ENCODE measurements at regions not wholly inside any gene's neighbourhood (a gene's known extent, or its start where the extent isn't known, plus 50 kb on each side); places are given as distances from the start of the nearest gene placed in this dataset.

- 90 to 93% methylated on average over 1 of the region's 1 CpG for WGBS, 2 donors
- no peak overlapping the region for H3K4me3 ChIP-seq (ENCODE audit: low read depth, poor library complexity, severe bottlenecking)
- no peak for TF ChIP-seq POLR2A (IDR thresholded peaks at IDR 0.05)
- TF ChIP-seq CTCF (IDR thresholded peaks at IDR 0.05), result no peak
- DNase-seq (ENCODE audit: low spot score in 2 of 2), result no peak
- intact Hi-C loops (cut with DNase I; ENCODE audit: low total_unique reads), result no loop called here
These were observed 1089.9 kb upstream of the SLC39A10 start for GRCh38 chr2:194566907-194567660.

GRCh38 chr2:194564422-194564821, 1092.6 kb upstream of the SLC39A10 start:
- no peak for DNase-seq (ENCODE audit: low spot score in 2 of 2)
- H3K4me3 ChIP-seq (ENCODE audit: low read depth, poor library complexity, severe bottlenecking), result no peak overlapping the region
- intact Hi-C loops (cut with DNase I; ENCODE audit: low total_unique reads), result no loop called here
- TF ChIP-seq POLR2A (IDR thresholded peaks at IDR 0.05) (no peak), CTCF (IDR thresholded peaks at IDR 0.05) (no peak)
- WGBS, 2 donors, result 29 to 30% methylated on average over 2 of the region's 2 CpGs

- intact Hi-C loops (cut with DNase I; ENCODE audit: low total_unique reads), result no loop called here
- TF ChIP-seq CTCF (IDR thresholded peaks at IDR 0.05) (no peak), POLR2A (IDR thresholded peaks at IDR 0.05) (no peak)
- no peak for DNase-seq (ENCODE audit: low spot score in 2 of 2)
- no peak overlapping the region for H3K4me3 ChIP-seq (ENCODE audit: low read depth, poor library complexity, severe bottlenecking)
- WGBS, 2 donors, result 82 to 86% methylated on average over 2 of the region's 2 CpGs
These were observed 1094.7 kb upstream of the SLC39A10 start for GRCh38 chr2:194562329-194562728.

GRCh38 chr2:194559964-194560363, 1097.1 kb upstream of the SLC39A10 start:
- WGBS, 2 donors, result 85 to 93% methylated on average over 3 of the region's 3 CpGs

GRCh38 chr2:194559523-194559922, 1097.5 kb upstream of the SLC39A10 start:
- DNase-seq (ENCODE audit: low spot score in 2 of 2), result no peak
- TF ChIP-seq CTCF (IDR thresholded peaks at IDR 0.05) (no peak), POLR2A (IDR thresholded peaks at IDR 0.05) (no peak)
- 66 to 86% methylated on average over 5 of the region's 5 CpGs for WGBS, 2 donors
- H3K4me3 ChIP-seq (ENCODE audit: low read depth, poor library complexity, severe bottlenecking), result no peak overlapping the region
- intact Hi-C loops (cut with DNase I; ENCODE audit: low total_unique reads), result no loop called here

More at GRCh38 chr2:194559964-194560363, 1097.1 kb upstream of the SLC39A10 start:
- intact Hi-C loops (cut with DNase I; ENCODE audit: low total_unique reads), result no loop called here
- no peak for DNase-seq (ENCODE audit: low spot score in 2 of 2)
- TF ChIP-seq POLR2A (IDR thresholded peaks at IDR 0.05) (no peak), CTCF (IDR thresholded peaks at IDR 0.05) (no peak)
- H3K4me3 ChIP-seq (ENCODE audit: low read depth, poor library complexity, severe bottlenecking), result no peak overlapping the region

GRCh38 chr2:194557993-194558392, 1099.0 kb upstream of the SLC39A10 start:
- no peak overlapping the region for H3K4me3 ChIP-seq (ENCODE audit: low read depth, poor library complexity, severe bottlenecking)
- WGBS, 2 donors, result 48 to 58% methylated on average over 1 of the region's 1 CpG
- no peak for TF ChIP-seq POLR2A (IDR thresholded peaks at IDR 0.05)
- TF ChIP-seq CTCF (IDR thresholded peaks at IDR 0.05), result no peak
- intact Hi-C loops (cut with DNase I; ENCODE audit: low total_unique reads), result no loop called here
- DNase-seq (ENCODE audit: low spot score in 2 of 2), result no peak

Data from lower leg skin (tissue), 4 donors.